SK-N-SH treated with all-trans-retinoic acid at 6 μM for 48 hours (cell line): ENCODE measurements at regions not wholly inside any gene's neighbourhood (a gene's known extent, or its start where the extent isn't known, plus 50 kb on each side); places are given as distances from the start of the nearest gene placed in this dataset.
"Not testable (repeated sequence)": the region's sequence is repeated elsewhere in the genome, so short reads cannot be mapped to it uniquely, and the experiment has no call there.

ENCODE experiments used
- ATAC-seq: fragments of 200-7000 bp; cut with Tn5 transposase; 3 replicates; pipeline ENCODE4 v1.9.1; 2020; ENCODE audit warnings: mild to moderate bottlenecking, moderate library complexity
- ARNTL ChIP-seq: fragments of 450-650 bp; formaldehyde crosslinking; IDR thresholded peaks from 2 replicates; pipeline ENCODE4 v1.5.0; 2020; ENCODE audit warnings: low read depth, mild to moderate bottlenecking, moderate library complexity, borderline replicate concordance
- BACH2 ChIP-seq: fragments of 250-450 bp; sonication (Bioruptor Pico); IDR thresholded peaks from 2 replicates; pipeline ENCODE4 v1.9.0; 2021; ENCODE audit warnings: mild to moderate bottlenecking, borderline replicate concordance
- CSDC2 ChIP-seq: fragments of 250-450 bp; sonication (Bioruptor Pico); IDR thresholded peaks from 2 replicates; pipeline ENCODE4 v1.5.0; 2020; ENCODE audit warnings: mild to moderate bottlenecking, moderate library complexity
- ESRRG ChIP-seq: fragments of 250-450 bp; sonication (Bioruptor Pico); IDR thresholded peaks from 2 replicates; pipeline ENCODE4 v1.6.1; 2021; ENCODE audit warnings: mild to moderate bottlenecking
- GLIS3 ChIP-seq: fragments of 250-450 bp; sonication (Bioruptor Pico); IDR thresholded peaks from 2 replicates; pipeline ENCODE4 v1.5.0; 2020; ENCODE audit warnings: mild to moderate bottlenecking, moderate library complexity
- ISL1 ChIP-seq: fragments of 250-450 bp; sonication (Bioruptor Pico); IDR thresholded peaks from 2 replicates; pipeline ENCODE4 v2.1.2; 2022; ENCODE audit warnings: mild to moderate bottlenecking, moderate library complexity
- OSR1 ChIP-seq: fragments of 250-450 bp; sonication (Bioruptor Pico); IDR thresholded peaks from 2 replicates; pipeline ENCODE4 v1.8.0; 2022; ENCODE audit warnings: moderate library complexity, mild to moderate bottlenecking, inconsistent platforms
- PPARA ChIP-seq: fragments of 250-450 bp; sonication (Bioruptor Pico); IDR thresholded peaks from 2 replicates; pipeline ENCODE4 v1.5.0; 2020; ENCODE audit warnings: mild to moderate bottlenecking, borderline replicate concordance
- RARB ChIP-seq: fragments of 250-450 bp; sonication (Bioruptor Pico); IDR thresholded peaks from 2 replicates; pipeline ENCODE4 v1.8.0; 2021; ENCODE audit warnings: mild to moderate bottlenecking, moderate library complexity
- SNAI2 ChIP-seq: fragments of 250-450 bp; sonication (Bioruptor Pico); IDR thresholded peaks from 2 replicates; pipeline ENCODE4 v1.5.0; 2020; ENCODE audit warnings: mild to moderate bottlenecking, moderate library complexity
- TOX ChIP-seq: fragments of 250-450 bp; sonication (Bioruptor Pico); IDR thresholded peaks from 2 replicates; pipeline ENCODE4 v1.8.0; 2021; ENCODE audit warnings: mild to moderate bottlenecking, moderate library complexity, borderline replicate concordance
- TSHZ2 ChIP-seq: fragments of 250-450 bp; sonication (Bioruptor Pico); IDR thresholded peaks from 2 replicates; pipeline ENCODE4 v1.5.0; 2020; ENCODE audit warnings: mild to moderate bottlenecking, moderate library complexity
- ZC3H10 ChIP-seq: fragments of 250-450 bp; sonication (Bioruptor Pico); IDR thresholded peaks from 2 replicates; pipeline ENCODE4 v1.5.1; 2021; ENCODE audit warnings: mild to moderate bottlenecking, moderate library complexity
- ZFP3 ChIP-seq: fragments of 250-450 bp; sonication (Bioruptor Pico); IDR thresholded peaks from 2 replicates; pipeline ENCODE4 v1.5.0; 2020; ENCODE audit warnings: mild to moderate bottlenecking, moderate library complexity
- ZFP30 ChIP-seq: fragments of 450-650 bp; formaldehyde crosslinking; IDR thresholded peaks from 2 replicates; pipeline ENCODE4 v1.5.0; 2022; ENCODE audit warnings: mild to moderate bottlenecking, moderate library complexity
- ZNF565 ChIP-seq: fragments of 450-650 bp; formaldehyde crosslinking; conservative IDR thresholded peaks from 2 replicates; pipeline ENCODE4 v1.5.0; 2020; ENCODE audit warnings: low read depth, mild to moderate bottlenecking, moderate library complexity
- ZNF70 ChIP-seq: fragments of 450-650 bp; formaldehyde crosslinking; IDR thresholded peaks from 2 replicates; pipeline ENCODE4 v1.5.0; 2020; ENCODE audit warnings: mild to moderate bottlenecking, moderate library complexity
- ZNF8 ChIP-seq: fragments of 450-650 bp; formaldehyde crosslinking; IDR thresholded peaks from 2 replicates; pipeline ENCODE4 v1.5.0; 2020; ENCODE audit warnings: mild to moderate bottlenecking, moderate library complexity
- TF ChIP-seq, protein P1 (sequence below): fragments of 250-450 bp; sonication (Bioruptor Pico); IDR thresholded peaks from 2 replicates; pipeline ENCODE4 v1.8.0; 2020; ENCODE audit warnings: mild to moderate bottlenecking, moderate library complexity, borderline replicate concordance
- TF ChIP-seq, protein P2 (sequence below): fragments of 250-450 bp; sonication (Bioruptor Pico); IDR thresholded peaks from 2 replicates; pipeline ENCODE4 v1.5.1; 2021; ENCODE audit warnings: mild to moderate bottlenecking, moderate library complexity
- TF ChIP-seq, protein P3 (sequence below): fragments of 250-450 bp; sonication (Bioruptor Pico); IDR thresholded peaks from 2 replicates; pipeline ENCODE4 v1.8.0; 2021; ENCODE audit warnings: low read depth, mild to moderate bottlenecking, moderate library complexity, borderline replicate concordance

DNA sequence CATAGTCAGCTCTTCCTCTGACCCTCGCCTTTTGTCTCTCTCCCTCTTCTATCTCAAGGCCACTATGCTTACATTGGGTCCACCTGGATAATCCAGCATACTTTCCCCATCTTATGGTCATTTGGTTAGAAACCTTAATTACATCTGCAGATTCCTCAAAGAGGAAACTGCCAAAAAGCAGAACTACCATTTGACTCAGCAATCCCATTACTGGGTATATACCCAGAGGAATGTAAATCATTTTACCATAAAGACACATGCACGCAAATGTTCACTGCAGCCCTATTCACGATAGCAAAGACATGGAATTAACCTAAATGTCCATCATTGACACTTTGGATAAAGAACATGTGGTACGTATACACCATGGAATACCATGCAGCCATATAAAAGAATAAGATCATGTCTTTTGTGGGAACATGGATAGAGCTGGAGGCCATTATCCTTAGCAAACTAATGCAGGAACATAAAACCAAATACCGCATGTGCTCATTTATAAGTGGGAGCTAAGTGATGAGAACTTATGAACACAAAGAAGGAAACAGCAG lies 114.8 kb upstream of the NPY start:
- ATAC-seq, result no peak

DNA sequence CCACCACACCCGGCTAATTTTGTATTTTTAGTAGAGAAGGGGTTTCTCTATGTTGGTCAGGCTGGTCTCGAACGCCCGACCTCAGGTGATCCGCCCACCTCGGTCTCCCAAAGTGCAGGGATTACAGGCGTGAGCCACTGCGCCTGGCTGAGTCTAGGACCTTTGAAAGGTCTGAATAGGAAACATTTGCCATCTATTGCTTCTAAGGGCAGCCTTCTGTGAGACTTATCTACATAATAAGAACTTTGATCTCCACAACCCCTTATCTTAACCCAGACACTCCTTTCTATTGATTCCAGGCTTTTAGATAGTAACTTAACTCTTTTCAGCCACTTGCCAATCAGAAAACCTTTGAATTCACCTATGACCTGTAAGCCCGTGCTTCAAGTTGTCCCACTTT lies 112.0 kb upstream of the NPY start:
- ATAC-seq, result not testable (repeated sequence)

More for the DNA sequence above, 114.8 kb upstream of the NPY start:
- TF ChIP-seq ZNF565 (CRISPR knock-in tag) (no peak), TOX (no peak), ZNF8 (peak; percentile 92)
- TF ChIP-seq, all 23 proteins: peak for 1

- no peak for TF ChIP-seq ESRRG (CRISPR knock-in tag)
- TF ChIP-seq ZNF8, result no peak
- no peak for TF ChIP-seq ISL1
- TF ChIP-seq GLIS3 (CRISPR knock-in tag), result no peak
- no peak for TF ChIP-seq TOX
- TF ChIP-seq PPARA (CRISPR knock-in tag), result no peak
- TF ChIP-seq, protein P1, sequence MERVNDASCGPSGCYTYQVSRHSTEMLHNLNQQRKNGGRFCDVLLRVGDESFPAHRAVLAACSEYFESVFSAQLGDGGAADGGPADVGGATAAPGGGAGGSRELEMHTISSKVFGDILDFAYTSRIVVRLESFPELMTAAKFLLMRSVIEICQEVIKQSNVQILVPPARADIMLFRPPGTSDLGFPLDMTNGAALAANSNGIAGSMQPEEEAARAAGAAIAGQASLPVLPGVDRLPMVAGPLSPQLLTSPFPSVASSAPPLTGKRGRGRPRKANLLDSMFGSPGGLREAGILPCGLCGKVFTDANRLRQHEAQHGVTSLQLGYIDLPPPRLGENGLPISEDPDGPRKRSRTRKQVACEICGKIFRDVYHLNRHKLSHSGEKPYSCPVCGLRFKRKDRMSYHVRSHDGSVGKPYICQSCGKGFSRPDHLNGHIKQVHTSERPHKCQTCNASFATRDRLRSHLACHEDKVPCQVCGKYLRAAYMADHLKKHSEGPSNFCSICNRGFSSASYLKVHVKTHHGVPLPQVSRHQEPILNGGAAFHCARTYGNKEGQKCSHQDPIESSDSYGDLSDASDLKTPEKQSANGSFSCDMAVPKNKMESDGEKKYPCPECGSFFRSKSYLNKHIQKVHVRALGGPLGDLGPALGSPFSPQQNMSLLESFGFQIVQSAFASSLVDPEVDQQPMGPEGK, result no peak
- TF ChIP-seq ARNTL (CRISPR knock-in tag), result no peak
- TF ChIP-seq ZNF70 (CRISPR knock-in tag), result no peak
- no peak for TF ChIP-seq OSR1 (CRISPR knock-in tag)
- TF ChIP-seq ZNF565 (CRISPR knock-in tag), result no peak
- ATAC-seq, result no peak
Observed at GRCh38 chr7:24172856-24173255, 111.1 kb upstream of the NPY start.

GRCh38 chr7:24175603-24176002 lies 108.4 kb upstream of the NPY start:
- TF ChIP-seq BACH2, result no peak
- TF ChIP-seq ZFP3 (CRISPR knock-in tag), result no peak
- TF ChIP-seq SNAI2 (CRISPR knock-in tag), result no peak
- no peak for TF ChIP-seq ZFP30
- no peak for TF ChIP-seq RARB
- TF ChIP-seq, protein P1, result no peak
- no peak for TF ChIP-seq TSHZ2
- TF ChIP-seq, protein P2, sequence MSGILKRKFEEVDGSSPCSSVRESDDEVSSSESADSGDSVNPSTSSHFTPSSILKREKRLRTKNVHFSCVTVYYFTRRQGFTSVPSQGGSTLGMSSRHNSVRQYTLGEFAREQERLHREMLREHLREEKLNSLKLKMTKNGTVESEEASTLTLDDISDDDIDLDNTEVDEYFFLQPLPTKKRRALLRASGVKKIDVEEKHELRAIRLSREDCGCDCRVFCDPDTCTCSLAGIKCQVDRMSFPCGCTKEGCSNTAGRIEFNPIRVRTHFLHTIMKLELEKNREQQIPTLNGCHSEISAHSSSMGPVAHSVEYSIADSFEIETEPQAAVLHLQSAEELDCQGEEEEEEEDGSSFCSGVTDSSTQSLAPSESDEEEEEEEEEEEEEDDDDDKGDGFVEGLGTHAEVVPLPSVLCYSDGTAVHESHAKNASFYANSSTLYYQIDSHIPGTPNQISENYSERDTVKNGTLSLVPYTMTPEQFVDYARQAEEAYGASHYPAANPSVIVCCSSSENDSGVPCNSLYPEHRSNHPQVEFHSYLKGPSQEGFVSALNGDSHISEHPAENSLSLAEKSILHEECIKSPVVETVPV (CRISPR knock-in tag), result no peak
- no peak for TF ChIP-seq ARNTL (CRISPR knock-in tag)
- TF ChIP-seq ZNF565 (CRISPR knock-in tag), result no peak
- TF ChIP-seq, protein P3, sequence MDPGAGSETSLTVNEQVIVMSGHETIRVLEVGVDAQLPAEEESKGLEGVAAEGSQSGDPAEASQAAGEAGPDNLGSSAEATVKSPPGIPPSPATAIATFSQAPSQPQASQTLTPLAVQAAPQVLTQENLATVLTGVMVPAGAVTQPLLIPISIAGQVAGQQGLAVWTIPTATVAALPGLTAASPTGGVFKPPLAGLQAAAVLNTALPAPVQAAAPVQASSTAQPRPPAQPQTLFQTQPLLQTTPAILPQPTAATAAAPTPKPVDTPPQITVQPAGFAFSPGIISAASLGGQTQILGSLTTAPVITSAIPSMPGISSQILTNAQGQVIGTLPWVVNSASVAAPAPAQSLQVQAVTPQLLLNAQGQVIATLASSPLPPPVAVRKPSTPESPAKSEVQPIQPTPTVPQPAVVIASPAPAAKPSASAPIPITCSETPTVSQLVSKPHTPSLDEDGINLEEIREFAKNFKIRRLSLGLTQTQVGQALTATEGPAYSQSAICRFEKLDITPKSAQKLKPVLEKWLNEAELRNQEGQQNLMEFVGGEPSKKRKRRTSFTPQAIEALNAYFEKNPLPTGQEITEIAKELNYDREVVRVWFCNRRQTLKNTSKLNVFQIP (CRISPR knock-in tag), result no peak
- no peak for TF ChIP-seq CSDC2 (CRISPR knock-in tag)
- TF ChIP-seq ZC3H10 (CRISPR knock-in tag), result no peak
- no peak for TF ChIP-seq ZNF8

More at GRCh38 chr7:24175603-24176002, 108.4 kb upstream of the NPY start:
- no peak for ATAC-seq
